ENCODE measurements at regions not wholly inside any gene's neighbourhood (a gene's known extent, or its start where the extent isn't known, plus 50 kb on each side); places are given as distances from the start of the nearest gene placed in this dataset.

GRCh38 chr12:30030693-30031374, 247.1 kb upstream of the TMTC1 start:
- TF ChIP-seq CTCF (IDR thresholded peaks at IDR 0.05) = no peak
- no peak for TF ChIP-seq POLR2A (IDR thresholded peaks at IDR 0.05)
- TF ChIP-seq EP300 (IDR thresholded peaks at IDR 0.05) = no peak

Measured in ovary (tissue), 3 donors.